HFF-Myc (cell line): ENCODE measurements at regions not wholly inside any gene's neighbourhood (a gene's known extent, or its start where the extent isn't known, plus 50 kb on each side); places are given as distances from the start of the nearest gene placed in this dataset.

Experiments used
- DNase-seq: peaks from one replicate; pipeline ENCODE4 v3.0.0-alpha.2; 2011; ENCODE audit warnings: low read depth; ENCODE audit errors: extremely low read depth
- H3K4me3 ChIP-seq: replicated peaks from 2 replicates; pipeline ENCODE4 v1.5.1; 2011; ENCODE audit warnings: low read depth, mild to moderate bottlenecking, control low read depth, low read length
- TF ChIP-seq, protein P1 (sequence below): IDR thresholded peaks from 2 replicates; pipeline ENCODE4 v1.5.1; 2012; ENCODE audit warnings: mild to moderate bottlenecking, low read depth, low read length, control low read depth; ENCODE audit errors: missing control alignments

DNA sequence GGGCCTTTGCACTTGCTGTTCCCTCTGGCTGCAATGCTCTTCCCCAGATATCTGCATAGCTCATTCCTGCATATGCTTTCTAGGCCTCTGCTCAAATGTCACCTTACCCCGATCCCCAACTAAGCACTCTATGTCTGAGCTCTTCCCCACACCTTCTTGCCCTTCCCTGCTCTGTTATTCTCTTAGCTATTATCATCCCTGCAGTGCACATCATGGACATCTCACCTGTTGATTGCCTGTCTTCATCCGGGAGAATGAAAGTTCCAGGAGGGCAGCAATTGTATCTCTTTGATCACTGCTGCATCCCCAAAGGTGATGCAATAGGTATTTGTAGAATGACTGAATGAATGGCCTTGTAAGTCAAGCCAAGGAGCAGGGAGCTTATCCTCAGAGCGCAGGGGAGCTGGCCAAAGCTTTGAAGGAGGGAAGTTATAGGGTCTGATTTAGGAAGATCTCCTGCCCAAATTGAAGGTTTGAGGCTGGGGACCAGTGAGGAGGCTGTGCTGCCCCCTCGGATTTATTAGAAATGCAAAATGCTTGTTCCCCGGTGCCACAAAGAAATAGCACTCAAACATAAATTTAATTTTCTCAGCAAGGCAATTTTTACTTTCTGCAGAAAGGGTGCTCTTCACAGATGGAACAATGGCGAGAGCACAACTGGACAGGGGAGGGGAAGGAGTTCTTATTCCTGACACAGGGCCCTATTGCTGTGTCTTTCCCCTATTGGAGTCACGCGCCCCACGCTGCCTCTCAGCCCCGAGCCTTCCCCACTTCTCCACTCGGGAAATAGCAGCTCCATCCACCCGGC, 631.1 kb downstream of the MATN1 start:
- H3K4me3 ChIP-seq, result no peak overlapping the region
- TF ChIP-seq, protein P1, sequence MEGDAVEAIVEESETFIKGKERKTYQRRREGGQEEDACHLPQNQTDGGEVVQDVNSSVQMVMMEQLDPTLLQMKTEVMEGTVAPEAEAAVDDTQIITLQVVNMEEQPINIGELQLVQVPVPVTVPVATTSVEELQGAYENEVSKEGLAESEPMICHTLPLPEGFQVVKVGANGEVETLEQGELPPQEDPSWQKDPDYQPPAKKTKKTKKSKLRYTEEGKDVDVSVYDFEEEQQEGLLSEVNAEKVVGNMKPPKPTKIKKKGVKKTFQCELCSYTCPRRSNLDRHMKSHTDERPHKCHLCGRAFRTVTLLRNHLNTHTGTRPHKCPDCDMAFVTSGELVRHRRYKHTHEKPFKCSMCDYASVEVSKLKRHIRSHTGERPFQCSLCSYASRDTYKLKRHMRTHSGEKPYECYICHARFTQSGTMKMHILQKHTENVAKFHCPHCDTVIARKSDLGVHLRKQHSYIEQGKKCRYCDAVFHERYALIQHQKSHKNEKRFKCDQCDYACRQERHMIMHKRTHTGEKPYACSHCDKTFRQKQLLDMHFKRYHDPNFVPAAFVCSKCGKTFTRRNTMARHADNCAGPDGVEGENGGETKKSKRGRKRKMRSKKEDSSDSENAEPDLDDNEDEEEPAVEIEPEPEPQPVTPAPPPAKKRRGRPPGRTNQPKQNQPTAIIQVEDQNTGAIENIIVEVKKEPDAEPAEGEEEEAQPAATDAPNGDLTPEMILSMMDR, result no peak
- no peak for DNase-seq

DNA sequence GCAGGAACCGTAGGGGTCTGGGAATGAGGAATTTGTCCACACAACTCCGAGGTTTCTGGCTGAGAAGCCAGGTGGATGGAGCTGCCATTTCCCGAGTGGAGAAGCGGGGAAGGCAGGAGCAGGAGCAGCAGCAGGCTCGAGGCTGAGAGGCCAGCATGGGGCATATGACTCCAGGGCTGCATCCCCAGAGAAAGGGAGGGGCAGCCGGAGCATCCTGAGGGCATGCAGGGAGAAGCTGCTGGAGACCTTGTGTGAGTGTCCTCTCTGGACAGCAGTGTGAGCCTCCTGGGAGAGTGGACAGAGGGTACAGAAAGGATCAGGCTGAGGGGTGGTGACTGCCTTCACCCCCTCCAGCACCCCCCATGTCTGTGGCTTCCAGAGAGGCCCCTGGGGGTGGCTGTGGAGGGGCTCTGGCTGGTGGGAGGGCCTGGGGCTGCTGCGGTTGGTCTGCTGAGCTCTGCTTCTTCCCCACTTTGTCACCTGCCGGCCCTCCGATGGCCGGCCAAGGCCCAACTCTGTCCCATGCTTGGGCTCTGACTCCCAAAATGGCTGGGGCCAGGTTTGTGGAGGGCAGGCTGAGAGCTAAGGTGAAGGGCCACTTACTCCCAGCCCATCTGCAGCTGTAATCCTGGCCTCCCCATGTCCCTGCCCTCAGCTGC, 633.1 kb downstream of the MATN1 start:
- no peak for DNase-seq
- TF ChIP-seq, protein P1, result no peak
- H3K4me3 ChIP-seq, result no peak overlapping the region

DNA sequence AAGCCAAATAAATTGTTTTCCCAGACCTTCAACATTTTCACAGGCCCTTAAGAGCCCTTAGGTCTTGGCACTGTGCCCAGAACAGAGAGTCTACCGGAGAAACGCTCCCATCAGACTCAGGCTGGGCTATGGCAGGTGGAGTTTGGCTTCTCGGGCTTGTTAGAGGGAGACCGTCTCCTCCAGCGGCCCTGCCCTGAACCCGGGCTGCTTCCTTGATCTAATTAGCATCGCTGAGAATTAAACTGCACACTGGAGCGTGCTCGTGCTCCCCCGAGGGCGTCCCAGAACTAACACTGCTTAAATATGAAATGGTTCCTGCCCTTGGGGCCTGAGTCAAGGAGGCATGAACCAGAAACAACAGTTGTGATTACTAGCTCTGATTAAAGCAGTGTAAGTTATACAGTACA, 634.4 kb downstream of the MATN1 start:
- DNase-seq, result no peak
- H3K4me3 ChIP-seq, result no peak overlapping the region
- TF ChIP-seq, protein P1, result no peak

DNA sequence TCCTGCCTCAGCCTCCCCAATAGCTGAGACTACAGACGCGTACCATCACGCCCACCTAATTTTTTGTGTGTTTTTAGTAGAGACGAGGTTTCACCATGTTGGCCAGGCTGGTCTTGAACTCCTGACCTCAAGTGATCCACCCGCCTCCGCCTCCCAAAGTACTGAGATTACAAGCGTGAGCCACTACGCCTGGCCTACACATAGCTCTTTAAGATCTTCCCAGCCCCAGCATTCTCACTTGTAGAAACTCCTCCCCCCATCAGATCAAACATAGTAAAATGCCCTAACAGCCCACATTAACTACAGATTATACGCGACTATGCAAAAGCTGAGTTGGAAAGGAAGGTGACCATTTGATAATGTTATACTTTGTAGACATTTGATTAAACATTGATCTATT, 634.8 kb downstream of the MATN1 start:
- TF ChIP-seq, protein P1, result no peak
- DNase-seq, result no peak
- no peak overlapping the region for H3K4me3 ChIP-seq

DNA sequence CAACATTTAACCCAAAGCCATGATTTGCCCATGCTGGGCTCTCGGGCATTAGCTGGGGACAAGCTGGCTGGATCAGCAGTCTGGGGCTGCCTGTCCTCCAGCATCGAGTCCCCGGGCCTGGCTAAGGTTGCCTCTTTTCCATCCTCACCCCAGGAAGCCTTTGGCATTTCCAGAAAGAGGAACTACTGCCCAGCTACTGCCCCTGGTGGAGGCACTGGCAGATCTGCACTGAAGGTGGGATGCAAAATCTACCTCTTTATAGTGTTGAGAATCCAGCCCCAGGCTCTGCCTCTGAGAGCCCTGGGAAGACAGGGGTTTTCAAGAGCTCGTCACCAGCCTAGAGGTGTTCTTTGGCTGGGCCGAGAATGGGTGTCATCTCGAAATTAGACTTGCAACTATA, 635.9 kb downstream of the MATN1 start:
- TF ChIP-seq, protein P1, result peak; percentile 51
- H3K4me3 ChIP-seq, result no peak overlapping the region
- DNase-seq, result no peak

DNA sequence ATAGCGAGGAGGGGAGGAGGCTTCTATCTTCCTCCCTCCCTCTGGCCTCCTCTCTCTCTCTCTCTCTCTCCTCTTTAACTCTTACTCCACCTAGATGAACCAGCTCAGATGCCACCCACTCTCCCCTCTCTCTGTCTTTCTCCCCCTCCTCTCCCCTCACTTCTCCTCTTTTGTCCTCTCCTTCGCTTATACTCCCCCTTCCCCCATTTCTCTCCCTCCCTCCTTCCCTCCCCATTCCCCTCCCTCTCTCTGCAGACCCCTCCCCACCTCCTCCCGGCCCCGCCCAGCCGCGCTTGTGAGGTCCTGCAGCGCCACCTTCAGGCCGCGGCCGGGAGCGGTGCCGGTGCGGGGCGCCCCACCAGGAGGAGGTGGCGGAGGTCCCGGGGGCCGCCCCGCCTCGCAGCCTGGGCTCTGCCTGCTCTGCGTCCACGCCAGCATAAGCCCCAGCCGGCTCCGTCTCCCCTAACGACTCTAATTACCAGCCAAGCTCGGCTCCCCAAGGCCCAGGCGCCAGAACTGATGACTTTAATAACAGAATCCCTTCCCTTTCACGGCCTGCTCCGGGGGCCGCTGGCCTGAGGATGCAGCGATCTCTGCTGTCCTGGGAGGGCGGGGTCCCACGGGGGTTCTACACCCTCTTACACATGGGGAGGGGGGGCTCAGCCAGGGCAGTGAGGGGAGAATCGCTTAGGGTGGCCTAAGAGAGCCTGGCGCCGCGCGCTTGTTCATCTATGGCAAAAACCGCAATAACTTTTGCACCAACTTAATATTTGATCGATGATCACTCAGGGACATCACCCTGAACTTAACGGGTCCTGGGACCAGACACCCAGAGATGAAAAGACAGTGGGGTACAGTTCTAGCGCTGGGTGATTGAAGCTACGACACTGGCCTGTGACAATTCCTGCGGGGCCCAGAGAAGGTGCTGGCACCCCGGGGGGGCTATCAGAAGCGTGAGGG, 637.3 kb downstream of the MATN1 start:
- DNase-seq, result no peak
- TF ChIP-seq, protein P1, result peak; percentile 73
- H3K4me3 ChIP-seq, result no peak overlapping the region
